NCI-H82 (cell line): ENCODE measurements at regions not wholly inside any gene's neighbourhood (a gene's known extent, or its start where the extent isn't known, plus 50 kb on each side); places are given as distances from the start of the nearest gene placed in this dataset.

Experiments used
- DNase-seq: peaks from one replicate; lab custom pipeline; 2025; lab: John Stamatoyannopoulos, UW

DNA sequence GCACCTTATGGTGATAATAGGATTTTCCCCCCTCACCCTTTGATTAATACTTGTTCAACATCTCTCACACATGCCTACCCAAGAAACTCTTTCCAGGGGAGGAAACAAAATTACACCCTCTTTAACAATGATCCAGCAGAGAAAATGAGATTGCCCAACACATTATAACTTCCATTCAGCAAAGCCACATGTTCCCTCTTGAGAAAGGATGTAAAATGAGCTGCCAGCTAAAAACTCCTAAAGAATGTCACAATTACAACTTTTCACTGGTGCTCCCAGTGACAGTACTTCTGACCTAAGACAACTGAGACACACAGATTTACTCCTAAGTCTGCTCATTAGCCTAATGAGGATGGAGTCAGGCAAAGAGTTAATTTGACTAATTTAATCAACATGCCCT lies 621.4 kb downstream of the DIAPH3 start:
- DNase-seq, result peak; percentile 94

DNA sequence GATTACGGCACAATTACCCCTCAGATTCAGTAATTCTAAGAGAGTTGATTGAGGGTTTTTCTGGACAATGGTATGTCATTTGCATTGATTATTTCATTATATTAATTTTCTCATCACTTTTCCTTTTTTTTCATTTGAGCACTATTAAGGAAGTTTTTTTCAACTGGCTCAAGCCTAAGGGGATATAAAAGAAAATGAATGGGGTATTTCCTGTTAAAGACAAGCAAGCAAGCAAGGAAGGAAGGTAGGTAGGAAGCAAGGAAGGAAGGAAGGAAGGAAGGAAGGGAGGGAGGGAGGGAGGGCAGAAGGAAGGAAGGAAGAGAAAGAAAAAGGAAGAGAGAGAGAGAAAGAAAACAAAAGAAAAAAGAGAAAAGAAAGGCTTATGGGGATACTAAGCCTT lies 620.3 kb downstream of the DIAPH3 start:
- no peak for DNase-seq

GRCh38 chr13:59545007-59545406 lies 618.7 kb downstream of the DIAPH3 start:
- DNase-seq, result peak; percentile 70

- no peak for DNase-seq
Measured at GRCh38 chr13:59546178-59546577, 617.5 kb downstream of the DIAPH3 start.

- no peak for DNase-seq
Measured at GRCh38 chr13:59547950-59548349, 615.8 kb downstream of the DIAPH3 start.

DNA sequence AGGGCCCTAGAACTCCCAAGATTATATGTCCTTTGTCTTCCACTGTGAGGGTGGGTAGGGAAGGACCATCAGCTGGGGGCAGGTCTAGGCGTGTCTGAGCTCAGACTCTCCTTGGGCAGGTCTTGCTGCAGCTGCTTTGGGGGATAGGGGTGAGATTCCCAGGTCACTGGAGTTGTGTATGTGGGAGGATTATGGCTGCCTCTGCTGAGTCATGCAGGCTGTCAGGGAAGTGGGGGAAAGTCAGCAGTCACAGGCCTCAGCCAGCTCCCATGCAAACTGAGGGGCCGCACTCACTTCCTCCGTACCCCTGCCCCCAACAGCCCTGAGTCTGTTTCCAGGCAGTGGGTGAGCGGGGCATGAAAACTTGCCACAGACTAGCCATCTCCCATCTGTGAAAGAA lies 600.8 kb downstream of the DIAPH3 start:
- DNase-seq, result no peak

GRCh38 chr13:59566561-59566960 lies 597.2 kb downstream of the DIAPH3 start:
- DNase-seq, result no peak

DNA sequence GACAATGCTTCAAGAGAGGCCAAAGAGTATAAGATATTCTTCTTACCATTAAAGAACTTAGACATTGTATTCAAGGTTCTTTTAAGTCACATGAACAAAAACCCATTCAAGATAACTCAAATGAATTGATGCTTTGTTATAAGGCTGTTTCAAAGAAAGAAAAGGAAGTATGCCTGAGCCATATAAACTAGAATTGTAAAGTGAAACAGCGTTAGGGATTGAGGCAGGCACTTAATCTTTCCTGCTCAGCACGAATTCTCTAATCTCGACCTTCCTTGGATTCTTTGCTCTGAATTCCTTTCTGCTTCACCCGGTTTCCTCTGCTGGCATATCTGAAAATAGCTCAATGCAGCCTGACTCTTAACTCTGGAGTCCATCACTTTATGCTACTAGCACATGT lies 595.4 kb downstream of the DIAPH3 start:
- DNase-seq, result no peak

- DNase-seq, result no peak
Measured at GRCh38 chr13:59570204-59570603, 593.5 kb downstream of the DIAPH3 start.

GRCh38 chr13:59584101-59584500 lies 579.6 kb downstream of the DIAPH3 start:
- DNase-seq, result no peak

DNA sequence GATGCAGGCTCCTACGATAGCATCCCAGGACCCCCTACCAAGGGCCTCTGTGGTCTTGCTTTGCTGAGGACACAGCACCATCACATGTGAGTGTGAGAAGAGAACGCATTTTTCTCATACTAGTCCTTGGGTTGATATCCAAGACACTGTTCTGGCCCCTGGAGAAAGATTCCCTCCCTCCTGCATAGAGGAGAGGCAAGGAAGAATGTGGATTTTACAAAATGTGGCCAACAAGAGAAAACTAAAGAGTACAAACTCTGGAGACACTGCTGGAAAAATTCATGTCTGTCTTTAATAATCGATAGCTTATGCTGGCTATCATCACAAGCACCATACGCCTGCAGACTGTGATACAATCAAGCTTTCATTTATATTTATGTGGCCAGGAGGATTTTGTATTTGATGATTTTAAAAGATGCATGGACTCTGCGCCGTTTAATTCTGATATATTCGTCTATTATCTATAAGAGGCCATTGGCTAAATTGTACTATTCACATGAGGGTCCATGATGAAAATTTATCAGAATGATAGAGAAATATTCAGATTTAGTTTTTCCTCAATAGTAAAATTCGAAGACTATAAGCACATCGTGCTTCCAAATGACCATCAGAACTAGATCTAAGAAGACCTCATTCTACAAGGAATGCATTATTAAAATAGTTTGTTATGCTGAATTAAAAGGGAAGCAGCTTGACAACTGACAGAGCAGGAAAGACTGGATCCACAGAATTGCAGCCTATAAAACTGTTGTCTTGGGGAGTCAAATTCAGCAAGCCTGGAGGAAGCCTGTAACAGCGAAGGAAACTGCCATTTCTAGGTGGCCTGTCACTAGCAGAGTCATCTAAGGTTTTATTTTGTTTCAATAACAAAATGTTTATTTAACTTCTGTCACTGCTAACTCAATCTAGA lies 578.7 kb downstream of the DIAPH3 start:
- no peak for DNase-seq

- no peak for DNase-seq
Measured at GRCh38 chr13:59587030-59587429, 576.7 kb downstream of the DIAPH3 start.

- no peak for DNase-seq
Measured at GRCh38 chr13:59587971-59588716, 575.6 kb downstream of the DIAPH3 start.

- no peak for DNase-seq
Measured at GRCh38 chr13:59588717-59589067, 575.0 kb downstream of the DIAPH3 start.

DNA sequence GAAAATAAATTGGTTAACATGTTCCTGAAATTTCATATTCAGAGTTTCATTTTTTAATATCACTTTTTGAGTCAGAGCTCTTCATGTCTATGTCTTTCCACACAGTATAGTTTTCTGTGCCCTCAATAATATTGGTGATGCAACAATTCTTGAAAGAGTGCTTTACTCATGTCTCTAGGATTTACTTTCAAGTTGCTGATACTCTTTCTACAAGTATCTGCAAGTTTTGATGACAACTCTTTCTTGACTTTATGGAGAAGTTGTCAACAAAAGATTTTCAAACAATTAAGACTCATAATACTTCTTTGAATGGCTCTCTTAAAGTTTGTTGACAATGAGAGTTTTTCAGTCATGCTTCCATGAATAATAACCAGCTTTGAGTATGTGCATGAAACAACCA lies 561.7 kb downstream of the DIAPH3 start:
- DNase-seq, result no peak

GRCh38 chr13:59603646-59604045 lies 560.1 kb downstream of the DIAPH3 start:
- DNase-seq, result no peak

DNA sequence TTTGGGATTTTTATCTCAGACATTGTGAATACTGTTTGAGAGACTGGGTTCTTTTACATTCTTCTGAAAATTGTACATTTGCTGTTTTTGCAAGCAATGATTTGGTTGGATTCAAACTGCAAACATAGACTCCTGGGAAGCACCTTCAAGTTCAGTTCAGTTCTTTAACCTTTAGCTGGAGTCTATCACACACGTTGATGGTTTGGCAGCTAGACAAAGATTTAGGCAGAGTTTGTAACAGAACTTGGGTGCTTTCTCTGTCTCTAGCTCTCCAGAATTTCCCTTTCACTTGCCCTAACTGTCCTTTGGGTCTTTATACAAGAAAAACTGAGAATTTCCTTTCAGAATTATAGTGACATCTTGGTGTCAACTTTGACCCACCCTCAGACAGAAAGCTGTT lies 556.6 kb downstream of the DIAPH3 start:
- DNase-seq, result no peak

- no peak for DNase-seq
Measured at GRCh38 chr13:59607780-59608233, 555.9 kb downstream of the DIAPH3 start.

DNA sequence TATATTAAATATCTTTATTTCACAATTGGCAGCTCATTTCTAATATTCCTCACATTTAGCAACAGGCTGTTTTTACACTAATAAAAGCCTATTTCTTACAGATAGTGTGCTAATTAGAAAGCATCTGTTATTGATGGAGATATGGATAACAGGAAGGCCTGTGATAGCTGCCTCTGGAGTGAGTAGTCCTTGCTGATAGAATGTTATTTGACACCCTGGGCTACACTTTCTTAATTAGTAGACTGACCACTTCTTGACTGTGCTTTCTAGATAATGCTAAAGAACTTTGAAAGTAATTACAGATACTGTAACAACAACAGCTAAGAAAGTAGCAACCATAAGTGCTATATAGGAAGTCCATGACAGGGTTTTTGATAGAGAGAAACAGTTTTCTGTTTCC lies 554.3 kb downstream of the DIAPH3 start:
- no peak for DNase-seq
